Ishikawa (cell line): ENCODE measurements at regions not wholly inside any gene's neighbourhood (a gene's known extent, or its start where the extent isn't known, plus 50 kb on each side); places are given as distances from the start of the nearest gene placed in this dataset.

Source experiments
- CEBPB ChIP-seq: IDR thresholded peaks from 2 replicates; pipeline ENCODE4 v1.6.1; 2012
- FOXM1 ChIP-seq: IDR thresholded peaks from 2 replicates; pipeline ENCODE4 v1.6.1; 2012; ENCODE audit warnings: low read depth, borderline replicate concordance
- ZBTB7A ChIP-seq: IDR thresholded peaks from 2 replicates; pipeline ENCODE4 v1.6.1; 2012; ENCODE audit warnings: low read depth
- TF ChIP-seq, protein P1 (sequence below): IDR thresholded peaks from 2 replicates; pipeline ENCODE4 v1.6.1; 2012; ENCODE audit warnings: low read depth, mild to moderate bottlenecking

GRCh38 chr1:96478228-96478627, 243.4 kb upstream of the PTBP2 start:
- TF ChIP-seq ZBTB7A, result no peak
- TF ChIP-seq, protein P1, sequence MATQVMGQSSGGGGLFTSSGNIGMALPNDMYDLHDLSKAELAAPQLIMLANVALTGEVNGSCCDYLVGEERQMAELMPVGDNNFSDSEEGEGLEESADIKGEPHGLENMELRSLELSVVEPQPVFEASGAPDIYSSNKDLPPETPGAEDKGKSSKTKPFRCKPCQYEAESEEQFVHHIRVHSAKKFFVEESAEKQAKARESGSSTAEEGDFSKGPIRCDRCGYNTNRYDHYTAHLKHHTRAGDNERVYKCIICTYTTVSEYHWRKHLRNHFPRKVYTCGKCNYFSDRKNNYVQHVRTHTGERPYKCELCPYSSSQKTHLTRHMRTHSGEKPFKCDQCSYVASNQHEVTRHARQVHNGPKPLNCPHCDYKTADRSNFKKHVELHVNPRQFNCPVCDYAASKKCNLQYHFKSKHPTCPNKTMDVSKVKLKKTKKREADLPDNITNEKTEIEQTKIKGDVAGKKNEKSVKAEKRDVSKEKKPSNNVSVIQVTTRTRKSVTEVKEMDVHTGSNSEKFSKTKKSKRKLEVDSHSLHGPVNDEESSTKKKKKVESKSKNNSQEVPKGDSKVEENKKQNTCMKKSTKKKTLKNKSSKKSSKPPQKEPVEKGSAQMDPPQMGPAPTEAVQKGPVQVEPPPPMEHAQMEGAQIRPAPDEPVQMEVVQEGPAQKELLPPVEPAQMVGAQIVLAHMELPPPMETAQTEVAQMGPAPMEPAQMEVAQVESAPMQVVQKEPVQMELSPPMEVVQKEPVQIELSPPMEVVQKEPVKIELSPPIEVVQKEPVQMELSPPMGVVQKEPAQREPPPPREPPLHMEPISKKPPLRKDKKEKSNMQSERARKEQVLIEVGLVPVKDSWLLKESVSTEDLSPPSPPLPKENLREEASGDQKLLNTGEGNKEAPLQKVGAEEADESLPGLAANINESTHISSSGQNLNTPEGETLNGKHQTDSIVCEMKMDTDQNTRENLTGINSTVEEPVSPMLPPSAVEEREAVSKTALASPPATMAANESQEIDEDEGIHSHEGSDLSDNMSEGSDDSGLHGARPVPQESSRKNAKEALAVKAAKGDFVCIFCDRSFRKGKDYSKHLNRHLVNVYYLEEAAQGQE, result no peak
- TF ChIP-seq CEBPB, result no peak
- TF ChIP-seq FOXM1, result no peak
